NCI-H82 (cell line): ENCODE measurements at regions not wholly inside any gene's neighbourhood (a gene's known extent, or its start where the extent isn't known, plus 50 kb on each side); places are given as distances from the start of the nearest gene placed in this dataset.

Source experiments
- DNase-seq: peaks from one replicate; lab custom pipeline; 2025; lab: John Stamatoyannopoulos, UW

- DNase-seq: no peak
These were observed 326.0 kb downstream of the MN1 start for GRCh38 chr22:27475548-27475897.

- no peak for DNase-seq
These were observed 325.2 kb downstream of the MN1 start for GRCh38 chr22:27476318-27476717.

DNA sequence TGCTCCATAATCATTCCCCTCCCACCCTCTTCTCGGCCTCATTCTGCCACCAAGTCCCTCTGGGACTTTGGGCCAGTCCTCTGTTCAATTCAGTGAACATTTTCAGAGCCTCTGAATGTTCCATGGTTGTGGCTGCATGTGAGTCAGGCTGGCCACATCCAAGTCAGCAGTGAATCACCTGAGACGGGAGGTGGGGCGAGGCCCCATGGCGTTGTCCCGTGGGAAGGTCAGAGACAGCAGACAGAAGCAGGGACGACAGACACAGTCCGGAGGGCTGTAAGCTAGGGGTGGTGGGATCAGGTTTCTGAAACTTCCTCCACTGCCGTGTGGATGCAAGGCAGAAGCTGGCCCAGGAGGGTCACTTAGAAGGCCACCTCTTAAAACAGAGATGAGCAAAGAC, 324.8 kb downstream of the MN1 start:
- no peak for DNase-seq

GRCh38 chr22:27477171-27477570, 324.4 kb downstream of the MN1 start:
- no peak for DNase-seq

DNA sequence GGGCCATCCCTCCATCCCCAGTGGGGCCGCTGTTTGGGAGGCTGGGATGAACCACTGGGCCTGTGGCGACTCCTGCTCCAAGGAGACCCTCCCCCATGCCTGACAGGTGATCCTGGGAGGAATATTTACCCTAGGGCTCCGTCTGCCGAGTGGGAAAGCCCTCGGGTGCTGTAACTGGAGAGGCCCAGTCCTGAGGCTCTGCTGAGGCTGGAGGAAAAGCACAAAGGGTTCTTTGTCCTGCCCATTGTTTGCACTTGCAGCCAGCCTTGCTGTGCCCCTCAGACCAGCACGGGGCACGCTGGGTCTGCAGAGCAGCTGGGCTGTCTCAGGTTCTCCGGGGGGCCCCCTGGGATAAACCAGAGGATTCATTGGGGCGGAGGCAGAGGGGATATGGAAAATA, 321.1 kb downstream of the MN1 start:
- no peak for DNase-seq

DNA sequence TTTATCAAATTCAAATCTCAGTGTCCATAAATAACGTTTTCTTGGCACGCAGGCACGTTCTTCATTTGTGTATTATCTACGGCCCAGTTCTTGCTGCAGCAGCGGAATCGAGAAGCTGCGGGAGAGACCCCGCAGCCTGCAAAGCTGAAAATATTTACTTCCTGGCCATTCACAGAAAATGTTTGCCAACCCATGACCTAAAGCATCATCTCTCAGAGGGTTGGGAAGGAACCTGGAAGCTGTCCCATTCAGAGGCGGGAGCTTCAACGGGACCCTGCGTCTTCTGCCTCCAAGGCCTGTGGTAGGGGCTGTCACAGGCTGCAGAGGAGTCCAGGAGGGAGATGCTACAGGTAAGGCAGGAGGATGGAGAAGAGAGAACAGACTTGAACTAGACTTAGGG, 319.2 kb downstream of the MN1 start:
- DNase-seq: no peak

GRCh38 chr22:27483095-27483785, 318.3 kb downstream of the MN1 start:
- no peak for DNase-seq

- DNase-seq: no peak
These were observed 315.7 kb downstream of the MN1 start for GRCh38 chr22:27485842-27486241.

DNA sequence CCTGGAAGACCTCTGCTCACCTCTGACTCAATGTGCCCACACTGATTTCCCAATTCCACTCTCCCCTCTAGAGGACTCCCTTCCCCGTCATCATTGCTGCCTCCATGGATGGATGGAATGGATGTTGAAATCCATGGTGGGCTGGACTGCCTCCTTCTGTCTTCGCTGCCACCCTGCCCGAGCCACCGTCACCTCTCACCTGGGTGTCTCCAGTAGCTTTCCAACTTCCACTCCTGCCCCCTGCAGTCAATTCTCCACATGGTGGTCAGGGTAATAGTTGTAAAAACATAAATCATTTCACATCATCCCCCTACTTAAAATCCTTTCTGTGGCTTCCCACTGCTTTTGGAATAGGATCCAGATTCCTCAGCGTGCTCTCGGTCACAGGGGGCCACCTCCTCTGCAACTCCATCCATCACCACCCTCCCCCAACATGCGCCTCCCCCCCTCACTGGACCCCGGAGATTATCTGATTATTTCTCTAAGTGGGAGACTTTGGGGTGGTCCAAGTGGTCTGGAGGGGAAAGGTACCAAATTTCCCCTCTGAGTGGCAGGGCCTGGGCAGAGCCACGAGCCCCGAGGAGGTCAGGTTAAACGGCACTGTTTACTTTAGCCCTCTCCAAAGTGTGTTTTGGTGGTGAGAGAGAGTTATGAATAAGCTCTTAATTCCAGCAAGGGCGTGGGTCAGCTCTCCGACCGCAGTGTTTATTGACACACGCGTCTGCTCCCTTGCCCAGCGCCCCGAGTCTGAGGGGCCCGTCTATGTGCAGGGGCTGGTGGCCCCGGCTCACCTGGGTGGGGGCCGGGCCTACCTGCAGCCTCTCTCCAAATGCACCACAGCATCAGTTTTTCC, 313.7 kb downstream of the MN1 start:
- no peak for DNase-seq

DNA sequence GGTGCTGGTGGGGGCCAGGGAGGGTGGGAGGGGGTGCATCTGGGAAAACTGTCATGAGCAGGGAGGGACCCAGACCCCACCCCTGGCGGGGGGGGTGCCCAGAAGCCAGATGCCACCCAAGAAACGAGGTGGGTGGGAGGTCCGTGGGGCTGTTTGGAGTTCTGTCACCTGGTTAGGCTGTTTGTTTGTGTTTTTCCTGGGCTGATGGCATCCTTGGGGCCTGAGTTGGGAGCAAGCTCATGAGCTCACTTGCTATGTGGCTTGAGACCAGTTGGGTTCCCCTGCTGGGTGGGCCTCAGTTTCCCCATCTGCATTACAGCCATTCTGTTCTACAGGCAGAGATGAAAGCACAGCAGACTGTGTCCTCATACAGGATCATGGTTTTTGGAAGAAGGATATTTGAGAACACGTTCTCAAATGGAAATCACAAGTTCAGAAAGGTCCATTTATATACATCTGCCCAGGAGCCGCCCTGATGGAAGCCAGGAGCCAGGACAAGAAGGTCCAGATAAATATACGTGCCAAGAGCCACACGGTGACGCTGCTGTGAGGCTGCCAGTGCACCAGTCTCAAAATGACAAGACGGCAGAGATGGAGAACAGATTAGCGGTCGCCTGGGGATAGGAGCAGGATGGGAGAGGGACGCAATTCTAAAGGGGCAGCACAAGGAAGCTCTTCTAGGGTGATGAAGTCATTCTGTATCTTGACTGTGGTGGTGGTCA, 312.9 kb downstream of the MN1 start:
- DNase-seq: peak; percentile 7

- no peak for DNase-seq
These were observed 312.3 kb downstream of the MN1 start for GRCh38 chr22:27489178-27489675.

- DNase-seq: no peak
These were observed 311.5 kb downstream of the MN1 start for GRCh38 chr22:27490080-27490479.

- DNase-seq: no peak
These were observed 309.7 kb downstream of the MN1 start for GRCh38 chr22:27491888-27492287.

GRCh38 chr22:27492566-27493201, 308.9 kb downstream of the MN1 start:
- DNase-seq: no peak

- no peak for DNase-seq
These were observed 307.8 kb downstream of the MN1 start for GRCh38 chr22:27493796-27494195.

DNA sequence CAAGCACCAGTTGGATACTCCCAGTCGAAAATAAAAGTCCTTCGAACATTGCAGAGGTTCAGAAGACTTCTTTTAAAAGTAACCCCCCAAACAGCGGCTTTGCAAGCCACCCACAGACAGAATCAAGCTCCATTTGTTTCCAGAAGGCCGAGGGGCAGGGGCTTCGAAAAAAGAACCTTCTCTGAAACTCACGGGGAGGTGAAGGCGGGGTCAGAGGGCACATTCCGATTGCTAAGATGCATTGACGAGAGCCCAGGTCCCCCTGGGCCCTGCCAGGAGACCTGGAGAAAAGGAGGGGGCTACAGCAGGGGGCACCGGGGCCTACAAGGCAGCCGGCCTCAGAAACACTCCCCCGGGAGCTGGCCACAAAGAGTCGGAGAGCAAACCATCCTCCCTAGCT, 306.8 kb downstream of the MN1 start:
- DNase-seq: no peak

DNA sequence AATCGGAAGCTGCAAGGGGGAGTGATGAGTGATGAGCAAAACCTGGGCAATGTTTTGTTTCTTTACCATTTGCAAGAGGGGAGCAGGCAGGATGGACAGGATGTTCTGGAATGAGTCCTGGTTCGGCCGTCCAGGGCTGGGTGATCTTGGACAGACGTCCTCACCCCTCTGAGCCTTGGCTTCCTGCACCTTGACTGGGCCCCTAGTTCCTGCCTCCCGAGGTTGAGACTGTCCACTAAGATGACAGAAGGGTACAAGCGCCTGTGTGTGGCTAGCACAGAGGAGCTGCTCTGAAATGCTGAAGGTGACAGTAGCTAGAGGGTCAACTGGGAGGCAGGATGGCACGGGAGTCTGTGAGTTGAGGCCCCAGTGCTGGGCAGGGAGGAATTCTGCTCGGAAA, 306.2 kb downstream of the MN1 start:
- DNase-seq: no peak

GRCh38 chr22:27499121-27499520, 302.4 kb downstream of the MN1 start:
- DNase-seq: no peak

- no peak for DNase-seq
These were observed 300.2 kb downstream of the MN1 start for GRCh38 chr22:27501191-27501936.

DNA sequence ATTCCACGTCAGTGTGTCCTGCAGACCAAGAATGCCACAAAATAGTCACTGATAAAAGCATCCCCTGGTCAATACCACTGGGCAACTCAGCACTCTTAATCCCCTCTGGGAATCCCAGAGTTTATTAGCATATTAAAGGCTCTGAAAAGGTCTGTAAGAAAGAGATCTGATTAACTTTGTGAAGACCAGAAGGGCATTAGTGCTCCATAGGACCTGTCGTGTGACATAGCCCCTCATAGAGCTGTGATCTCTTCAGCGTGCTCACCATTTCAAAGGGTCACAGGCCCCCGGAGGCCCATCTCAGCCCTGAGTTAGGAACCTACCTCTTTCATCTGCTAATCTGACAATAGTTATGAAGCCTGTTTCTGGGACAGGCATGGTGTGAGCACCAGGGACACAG, 299.2 kb downstream of the MN1 start:
- no peak for DNase-seq
